Stimulated activated naive CD4-positive, alpha-beta T cell (primary cell): ENCODE measurements at regions not wholly inside any gene's neighbourhood (a gene's known extent, or its start where the extent isn't known, plus 50 kb on each side); places are given as distances from the start of the nearest gene placed in this dataset.
"Not testable (repeated sequence)": the region's sequence is repeated elsewhere in the genome, so short reads cannot be mapped to it uniquely, and the experiment has no call there.

Source experiments
- DNase-seq, 6 experiments: peaks; one replicate each; lab custom pipeline; 2025; lab: John Stamatoyannopoulos, UW

DNA sequence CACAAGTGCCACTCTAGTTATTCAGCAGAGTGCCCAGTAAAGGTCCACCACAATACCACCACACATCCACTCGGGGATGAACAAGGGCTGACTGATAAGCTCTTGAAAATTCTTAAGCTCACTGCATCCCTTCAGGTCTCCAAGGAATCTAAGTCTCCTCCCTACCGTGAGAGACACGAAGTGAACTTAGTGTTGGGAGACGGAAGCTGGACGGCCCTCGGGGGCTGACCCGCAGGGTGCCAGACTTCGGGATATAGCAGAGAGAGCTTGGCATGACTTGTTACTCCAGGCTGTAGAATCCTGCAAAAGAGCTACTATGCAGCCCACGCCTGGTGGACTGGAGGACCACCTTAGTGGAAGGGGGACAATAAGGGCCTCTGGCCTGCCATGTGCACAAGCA is 75.1 kb downstream of the LYZL1 start:
- DNase-seq = not testable (repeated sequence)

- not testable (repeated sequence) for DNase-seq
Measured at GRCh38 chr10:29366206-29366605, 77.3 kb downstream of the LYZL1 start.

GRCh38 chr10:29369419-29369818 is 80.5 kb downstream of the LYZL1 start:
- DNase-seq = no peak

DNA sequence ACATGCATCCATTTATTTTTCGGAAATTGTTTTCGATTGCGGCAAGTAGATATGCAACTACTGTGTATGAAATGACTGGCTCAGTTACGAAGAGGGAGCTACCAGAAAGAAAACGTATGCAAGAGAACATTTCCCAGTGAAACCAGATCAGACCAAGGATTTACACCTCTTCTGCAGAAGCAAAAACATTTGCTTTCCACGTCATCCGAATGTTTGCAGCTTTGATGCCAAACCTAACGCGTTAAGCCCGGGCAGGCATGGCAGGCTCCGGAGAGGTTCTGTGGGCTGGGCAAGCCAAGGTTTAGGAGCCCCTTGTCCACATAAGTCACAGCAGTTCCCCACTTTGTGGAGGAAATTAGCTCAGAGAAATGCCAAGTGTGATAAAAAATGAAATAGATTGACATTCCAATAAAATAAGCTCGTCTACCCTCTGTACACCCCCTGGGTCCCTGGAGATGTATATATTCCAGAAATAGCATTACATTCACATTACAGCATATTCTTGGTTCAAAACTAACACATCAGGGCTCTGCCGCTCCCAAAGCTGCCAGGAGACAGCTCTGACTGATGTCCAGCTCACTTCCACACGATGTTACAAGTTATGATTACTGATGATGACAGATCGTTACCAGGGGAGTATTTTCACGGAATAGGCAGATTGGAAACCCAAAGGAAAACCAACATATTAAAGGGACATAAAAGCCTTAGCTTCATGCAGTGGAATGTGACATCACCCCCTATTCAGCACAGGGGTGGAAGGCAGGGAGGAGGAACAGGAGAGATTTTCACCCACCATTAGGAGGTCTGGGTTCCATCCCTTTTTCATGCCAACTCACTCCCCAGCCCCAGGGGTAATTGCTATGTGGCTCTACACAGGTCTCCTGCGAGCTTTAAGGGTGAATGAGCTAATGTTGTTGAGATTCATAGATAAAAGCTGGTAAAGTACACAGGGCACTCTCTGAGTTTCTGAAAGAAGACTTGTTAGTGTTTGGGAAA is 81.5 kb downstream of the LYZL1 start:
- DNase-seq = no peak

GRCh38 chr10:29372920-29373319 is 84.0 kb downstream of the LYZL1 start:
- no peak for DNase-seq

GRCh38 chr10:29374162-29374561 is 85.3 kb downstream of the LYZL1 start:
- no peak for DNase-seq

GRCh38 chr10:29375888-29376287 is 87.0 kb downstream of the LYZL1 start:
- no peak for DNase-seq

DNA sequence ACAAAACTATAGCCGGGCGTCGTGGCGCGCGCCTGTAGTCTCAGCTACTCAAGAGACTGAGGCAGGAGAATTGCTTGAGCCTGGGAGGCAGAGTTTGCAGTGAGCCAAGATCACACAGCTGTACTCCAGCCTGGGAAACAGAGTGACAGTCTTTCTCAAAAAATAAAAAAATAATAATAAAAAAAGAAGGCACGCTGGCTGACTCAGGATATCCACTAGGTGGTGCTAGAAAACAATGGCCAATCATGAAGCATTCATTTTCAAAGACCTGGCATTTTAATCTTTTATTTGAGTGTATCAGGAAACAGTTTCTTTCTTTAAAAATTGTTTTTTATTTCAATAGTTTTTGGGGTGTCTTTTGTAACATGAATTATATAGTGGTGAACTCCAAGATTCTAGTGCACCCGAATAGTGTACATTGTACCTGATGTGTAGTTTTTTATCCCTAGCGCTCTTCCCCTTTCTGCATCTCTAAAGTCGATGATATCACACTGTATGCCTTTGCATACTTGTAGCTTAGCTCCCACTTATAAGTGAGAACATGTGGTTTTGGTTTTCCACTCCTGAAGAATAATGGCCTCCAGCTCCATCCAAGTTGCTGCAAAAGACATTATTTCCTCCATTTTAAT is 88.6 kb downstream of the LYZL1 start:
- DNase-seq = peak in 1 of 6 experiments; percentile 19

DNA sequence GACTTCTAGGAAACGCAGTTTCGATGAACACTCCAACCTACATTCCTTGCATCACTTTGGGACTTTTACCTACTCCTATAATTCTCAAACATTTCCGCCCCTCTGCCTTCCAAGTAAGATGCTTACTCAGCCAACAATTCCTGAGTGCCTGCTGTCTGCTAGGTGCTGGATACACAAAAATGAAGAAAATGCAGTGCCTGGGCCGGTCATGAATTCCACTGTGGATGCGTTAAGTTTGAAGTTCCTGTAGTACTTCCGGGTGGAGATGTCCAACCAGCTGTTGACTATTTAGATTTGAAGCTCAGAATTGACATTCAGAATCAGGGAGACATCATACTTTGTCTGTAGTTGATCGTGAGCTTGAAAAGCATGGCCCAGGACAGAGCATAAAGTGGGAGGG is 89.2 kb downstream of the LYZL1 start:
- no peak for DNase-seq

DNA sequence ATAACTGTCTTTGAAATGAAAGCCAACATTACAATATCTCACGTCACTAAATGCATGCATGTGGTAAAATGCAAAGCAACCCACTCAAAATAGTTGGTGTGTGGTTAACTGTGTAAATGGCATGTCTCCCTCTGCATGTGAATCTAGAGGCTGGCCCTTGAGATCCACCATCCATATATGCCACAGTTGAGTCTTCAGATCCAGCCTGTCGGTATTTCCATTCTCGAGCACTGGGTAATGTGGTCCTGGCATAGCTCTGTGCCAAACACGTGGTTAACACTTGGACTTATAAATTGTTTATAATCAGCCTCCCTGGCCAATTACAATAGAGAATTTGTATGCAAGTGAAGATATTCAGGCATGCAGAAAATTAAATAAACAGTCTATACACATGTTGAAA is 90.3 kb downstream of the LYZL1 start:
- DNase-seq = no peak

- DNase-seq = not testable (repeated sequence)
Measured at GRCh38 chr10:29379777-29380598, 91.1 kb downstream of the LYZL1 start.

GRCh38 chr10:29380599-29381511 is 92.0 kb downstream of the LYZL1 start:
- DNase-seq = not testable (repeated sequence)

- peak in 2 of 6 experiments; percentile 39 to 45 for DNase-seq
Measured at GRCh38 chr10:29386342-29386999, 97.6 kb downstream of the LYZL1 start.

GRCh38 chr10:29387269-29387668 is 98.4 kb downstream of the LYZL1 start:
- DNase-seq = no peak

- DNase-seq = not testable (repeated sequence)
Measured at GRCh38 chr10:29388112-29388511, 99.2 kb downstream of the LYZL1 start.

- no peak for DNase-seq
Measured at GRCh38 chr10:29389493-29389892, 100.6 kb downstream of the LYZL1 start.

DNA sequence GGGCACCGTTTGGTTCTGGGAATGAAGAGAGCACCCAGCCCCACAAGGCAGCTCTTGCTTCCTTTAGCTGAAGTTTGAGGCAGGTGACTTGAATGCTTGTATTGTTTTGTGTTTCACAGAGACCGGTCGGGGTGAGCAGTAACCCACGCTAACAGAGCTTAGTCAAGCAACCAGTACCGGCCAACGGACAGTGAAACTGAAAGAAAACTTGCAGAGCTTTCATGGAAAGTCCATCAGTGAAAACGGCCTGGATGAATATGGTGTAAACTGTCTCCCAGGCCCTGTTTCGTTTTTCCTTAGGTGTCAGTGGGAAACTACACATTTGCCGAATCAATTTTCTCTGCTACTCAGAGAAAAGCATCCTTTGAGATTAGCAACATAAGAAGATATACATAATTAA is 101.1 kb downstream of the LYZL1 start:
- no peak for DNase-seq

DNA sequence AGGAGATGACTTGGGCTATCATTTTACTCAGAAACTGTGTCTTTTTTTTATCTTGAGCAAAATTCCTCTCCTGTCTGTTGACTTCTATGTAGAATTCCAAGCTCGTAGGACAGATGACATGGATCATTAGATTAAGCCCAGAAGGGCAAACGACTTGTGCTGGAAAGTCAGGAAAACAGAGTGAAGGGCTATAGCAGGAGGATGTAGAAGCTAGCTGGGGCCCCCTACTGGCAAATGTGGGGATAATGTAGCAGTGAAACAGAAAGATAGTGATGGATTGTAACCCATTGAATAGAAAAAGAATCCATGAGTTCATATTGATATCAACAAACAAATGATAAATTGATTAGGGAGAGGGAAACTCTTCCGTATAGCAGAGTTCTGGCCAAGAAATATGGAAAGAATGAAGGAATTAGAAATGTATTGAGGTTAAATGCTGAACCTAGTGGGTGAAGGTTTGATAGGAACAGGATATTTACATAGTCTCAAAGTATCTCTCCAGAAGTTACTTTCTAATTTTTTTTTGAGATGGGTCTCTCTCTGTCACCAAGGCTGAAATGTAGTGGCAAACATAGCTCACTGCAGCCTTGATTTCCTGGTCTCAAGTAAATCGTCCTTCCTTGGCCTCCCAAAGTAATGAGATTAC is 103.6 kb downstream of the LYZL1 start:
- DNase-seq = peak in 3 of 6 experiments; percentile 7 to 12 (median 10)

- DNase-seq = no peak
Measured at GRCh38 chr10:29394321-29394932, 105.6 kb downstream of the LYZL1 start.

- no peak for DNase-seq
Measured at GRCh38 chr10:29395409-29395808, 106.5 kb downstream of the LYZL1 start.
